ENCODE measurements at regions not wholly inside any gene's neighbourhood (a gene's known extent, or its start where the extent isn't known, plus 50 kb on each side); places are given as distances from the start of the nearest gene placed in this dataset.
"Not testable (repeated sequence)": the region's sequence is repeated elsewhere in the genome, so short reads cannot be mapped to it uniquely, and the experiment has no call there.

DNA sequence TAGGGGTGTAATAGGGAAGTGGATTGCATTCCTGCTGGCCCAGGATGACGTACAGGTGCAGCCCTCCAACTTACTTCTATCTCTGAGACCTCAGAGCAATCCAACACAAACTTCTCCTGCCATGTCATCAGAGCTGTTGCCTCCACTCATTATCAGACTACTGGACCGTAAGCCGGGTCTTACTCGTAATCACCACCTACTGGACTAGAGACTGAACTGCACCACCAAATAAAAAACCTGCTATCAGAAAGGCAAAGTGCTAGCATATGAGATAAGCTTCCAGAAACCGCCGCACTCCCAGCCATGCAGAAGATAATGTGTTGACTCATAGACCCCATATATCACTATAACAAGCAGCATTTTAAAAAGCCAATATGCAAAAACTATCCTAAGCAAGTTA is 102.0 kb downstream of the SLITRK1 start:
- Histone ChIP-seq H3K9me3 (ENCODE audit: control insufficient read depth, insufficient read depth, low read length) (no peaks in the 10 kb centered on the region), H3K4me3 (ENCODE audit: low read depth, low read length) (no peak overlapping the region), H3K9ac (ENCODE audit: low read depth, low read length) (no peak overlapping the region), H3K4me1 (ENCODE audit: control insufficient read depth, insufficient read depth, low read length) (no peaks in the 10 kb centered on the region), H3K36me3 (ENCODE audit: control insufficient read depth, insufficient read depth, low read length) (no peaks in the 10 kb centered on the region), H3K27me3 (ENCODE audit: control insufficient read depth, insufficient read depth, low read length) (no peaks in the 10 kb centered on the region)

DNA sequence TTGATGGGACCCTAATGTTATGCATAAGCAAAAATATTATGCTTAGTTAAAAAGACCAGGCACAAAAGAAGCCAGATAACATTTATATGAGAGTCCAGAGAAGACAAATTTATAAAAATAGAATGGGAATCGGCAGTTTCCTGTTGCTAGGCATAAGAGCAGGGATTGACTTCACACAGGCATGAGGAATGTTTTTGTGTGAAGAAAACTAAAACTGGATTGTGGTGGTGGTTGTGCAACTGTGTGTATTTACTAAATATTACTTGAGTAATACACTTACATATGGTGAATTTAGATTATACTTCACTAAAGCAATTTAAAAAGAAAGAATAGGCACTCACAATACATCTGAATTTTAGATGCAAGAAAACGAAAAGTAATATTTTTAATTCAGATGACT is 108.3 kb downstream of the SLITRK1 start:
- H3K4me1 ChIP-seq (ENCODE audit: control insufficient read depth, insufficient read depth, low read length): no peaks in the 10 kb centered on the region
- no peak overlapping the region for H3K4me3 ChIP-seq (ENCODE audit: low read depth, low read length)
- no peaks in the 10 kb centered on the region for H3K36me3 ChIP-seq (ENCODE audit: control insufficient read depth, insufficient read depth, low read length)
- no peaks in the 10 kb centered on the region for H3K27me3 ChIP-seq (ENCODE audit: control insufficient read depth, insufficient read depth, low read length)
- no peaks in the 10 kb centered on the region for H3K9me3 ChIP-seq (ENCODE audit: control insufficient read depth, insufficient read depth, low read length)
- H3K9ac ChIP-seq (ENCODE audit: low read depth, low read length): no peak overlapping the region

GRCh38 chr13:83765796-83766195 is 116.5 kb downstream of the SLITRK1 start:
- no peaks in the 10 kb centered on the region for H3K36me3 ChIP-seq (ENCODE audit: control insufficient read depth, insufficient read depth, low read length)
- H3K9ac ChIP-seq (ENCODE audit: low read depth, low read length): no peak overlapping the region
- H3K27me3 ChIP-seq (ENCODE audit: control insufficient read depth, insufficient read depth, low read length): no peaks in the 10 kb centered on the region
- no peaks in the 10 kb centered on the region for H3K9me3 ChIP-seq (ENCODE audit: control insufficient read depth, insufficient read depth, low read length)
- H3K4me3 ChIP-seq (ENCODE audit: low read depth, low read length): no peak overlapping the region
- no peaks in the 10 kb centered on the region for H3K4me1 ChIP-seq (ENCODE audit: control insufficient read depth, insufficient read depth, low read length)

GRCh38 chr13:83761631-83762030 is 120.6 kb downstream of the SLITRK1 start:
- H3K36me3 ChIP-seq (ENCODE audit: control insufficient read depth, insufficient read depth, low read length): no peaks in the 10 kb centered on the region
- no peaks in the 10 kb centered on the region for H3K27me3 ChIP-seq (ENCODE audit: control insufficient read depth, insufficient read depth, low read length)
- H3K4me3 ChIP-seq (ENCODE audit: low read depth, low read length): no peak overlapping the region
- H3K9me3 ChIP-seq (ENCODE audit: control insufficient read depth, insufficient read depth, low read length): no peaks in the 10 kb centered on the region
- H3K9ac ChIP-seq (ENCODE audit: low read depth, low read length): no peak overlapping the region
- no peaks in the 10 kb centered on the region for H3K4me1 ChIP-seq (ENCODE audit: control insufficient read depth, insufficient read depth, low read length)

GRCh38 chr13:83755210-83755609 is 127.1 kb downstream of the SLITRK1 start:
- not testable (repeated sequence) for H3K9ac ChIP-seq (ENCODE audit: low read depth, low read length); H3K27me3 ChIP-seq (ENCODE audit: control insufficient read depth, insufficient read depth, low read length); H3K9me3 ChIP-seq (ENCODE audit: control insufficient read depth, insufficient read depth, low read length)

DNA sequence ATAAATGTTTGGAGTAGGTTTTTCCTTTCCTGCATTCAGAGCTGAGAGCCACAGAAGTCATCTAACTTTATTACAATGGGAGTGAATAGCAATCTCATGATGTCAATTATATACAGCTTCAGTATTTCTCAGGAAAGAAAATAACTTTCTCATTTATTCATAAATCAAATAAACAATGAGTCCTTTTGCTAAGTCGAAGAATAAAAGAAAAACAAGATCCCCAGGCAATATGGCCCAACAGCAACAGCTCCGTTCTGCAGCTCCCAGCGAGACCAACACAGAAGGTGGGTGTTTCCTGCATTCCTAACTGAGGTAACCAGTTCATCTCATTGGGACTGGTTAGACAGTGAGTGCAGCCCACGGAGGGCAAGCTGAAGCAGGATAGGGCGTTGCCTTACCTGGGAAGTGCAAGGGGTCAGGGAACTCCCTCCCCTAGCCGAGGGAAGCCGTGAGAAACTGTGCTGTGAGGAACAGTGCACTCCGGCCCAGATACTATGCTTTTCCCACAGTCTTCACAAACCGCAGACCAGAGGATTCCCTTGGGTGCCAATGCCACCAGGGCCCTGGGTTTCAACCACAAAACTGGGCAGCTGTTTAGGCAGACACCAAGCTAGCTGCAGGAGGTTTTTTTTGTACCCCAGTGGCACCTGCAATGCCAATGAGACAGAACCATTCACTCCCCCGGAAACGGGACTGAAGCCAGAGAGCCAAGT is 128.2 kb downstream of the SLITRK1 start:
- H3K36me3 ChIP-seq (ENCODE audit: control insufficient read depth, insufficient read depth, low read length): no peaks in the 10 kb centered on the region
- no peak overlapping the region for H3K4me3 ChIP-seq (ENCODE audit: low read depth, low read length)
- H3K9ac ChIP-seq (ENCODE audit: low read depth, low read length): no peak overlapping the region
- no peaks in the 10 kb centered on the region for H3K4me1 ChIP-seq (ENCODE audit: control insufficient read depth, insufficient read depth, low read length)
- H3K27me3 ChIP-seq (ENCODE audit: control insufficient read depth, insufficient read depth, low read length): no peaks in the 10 kb centered on the region
- no peaks in the 10 kb centered on the region for H3K9me3 ChIP-seq (ENCODE audit: control insufficient read depth, insufficient read depth, low read length)

More at GRCh38 chr13:83755210-83755609, 127.1 kb downstream of the SLITRK1 start:
- not testable (repeated sequence) for H3K36me3 ChIP-seq (ENCODE audit: control insufficient read depth, insufficient read depth, low read length); H3K4me1 ChIP-seq (ENCODE audit: control insufficient read depth, insufficient read depth, low read length); H3K4me3 ChIP-seq (ENCODE audit: low read depth, low read length)

DNA sequence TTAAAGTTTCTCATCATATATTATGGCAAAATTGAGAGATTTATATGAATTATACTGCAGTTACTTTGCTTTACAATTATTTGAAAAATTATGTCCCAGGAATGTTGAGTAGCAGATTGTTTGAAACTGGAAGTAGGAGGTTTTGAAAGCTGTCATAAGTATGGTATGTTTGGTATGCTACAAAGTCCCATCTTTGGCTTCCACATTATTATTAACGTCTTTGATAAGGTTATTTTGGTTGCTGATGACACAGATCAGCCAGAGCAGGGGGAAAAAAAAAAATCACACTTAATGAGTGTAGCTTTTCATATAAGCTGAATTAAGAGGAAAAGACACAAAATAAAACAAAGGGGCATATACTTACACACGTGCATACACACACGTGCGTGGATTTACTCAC is 130.1 kb downstream of the SLITRK1 start:
- H3K4me1 ChIP-seq (ENCODE audit: control insufficient read depth, insufficient read depth, low read length): no peaks in the 10 kb centered on the region
- no peaks in the 10 kb centered on the region for H3K27me3 ChIP-seq (ENCODE audit: control insufficient read depth, insufficient read depth, low read length)
- H3K9me3 ChIP-seq (ENCODE audit: control insufficient read depth, insufficient read depth, low read length): no peaks in the 10 kb centered on the region
- no peaks in the 10 kb centered on the region for H3K36me3 ChIP-seq (ENCODE audit: control insufficient read depth, insufficient read depth, low read length)
- H3K4me3 ChIP-seq (ENCODE audit: low read depth, low read length): no peak overlapping the region
- H3K9ac ChIP-seq (ENCODE audit: low read depth, low read length): no peak overlapping the region

GRCh38 chr13:83740622-83741021 is 141.7 kb downstream of the SLITRK1 start:
- Histone ChIP-seq H3K9me3 (ENCODE audit: control insufficient read depth, insufficient read depth, low read length) (no peaks in the 10 kb centered on the region), H3K27me3 (ENCODE audit: control insufficient read depth, insufficient read depth, low read length) (no peaks in the 10 kb centered on the region), H3K4me1 (ENCODE audit: control insufficient read depth, insufficient read depth, low read length) (no peaks in the 10 kb centered on the region), H3K9ac (ENCODE audit: low read depth, low read length) (no peak overlapping the region), H3K36me3 (ENCODE audit: control insufficient read depth, insufficient read depth, low read length) (no peaks in the 10 kb centered on the region), H3K4me3 (ENCODE audit: low read depth, low read length) (no peak overlapping the region)

DNA sequence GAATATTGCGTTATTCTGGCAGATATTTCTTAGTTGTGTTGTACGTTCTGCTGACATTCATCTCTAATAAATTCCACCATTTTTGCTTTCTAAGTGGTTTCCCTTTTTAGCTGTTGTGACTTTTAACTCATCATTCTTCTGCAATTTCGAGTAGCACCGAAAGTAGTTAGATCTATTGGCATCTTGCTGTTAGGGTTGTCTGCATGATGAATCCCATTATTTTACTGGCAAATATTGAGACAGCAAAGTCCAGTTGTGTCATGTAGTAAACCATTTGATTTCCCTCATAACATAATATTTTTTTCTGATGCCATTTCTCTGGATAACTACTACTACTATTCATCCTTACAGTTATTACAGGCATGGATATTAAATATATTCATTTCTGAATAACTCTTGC is 143.9 kb downstream of the SLITRK1 start:
- no peaks in the 10 kb centered on the region for H3K9me3 ChIP-seq (ENCODE audit: control insufficient read depth, insufficient read depth, low read length)
- no peaks in the 10 kb centered on the region for H3K36me3 ChIP-seq (ENCODE audit: control insufficient read depth, insufficient read depth, low read length)
- H3K4me3 ChIP-seq (ENCODE audit: low read depth, low read length): no peak overlapping the region
- H3K4me1 ChIP-seq (ENCODE audit: control insufficient read depth, insufficient read depth, low read length): no peaks in the 10 kb centered on the region
- no peaks in the 10 kb centered on the region for H3K27me3 ChIP-seq (ENCODE audit: control insufficient read depth, insufficient read depth, low read length)
- H3K9ac ChIP-seq (ENCODE audit: low read depth, low read length): no peak overlapping the region

DNA sequence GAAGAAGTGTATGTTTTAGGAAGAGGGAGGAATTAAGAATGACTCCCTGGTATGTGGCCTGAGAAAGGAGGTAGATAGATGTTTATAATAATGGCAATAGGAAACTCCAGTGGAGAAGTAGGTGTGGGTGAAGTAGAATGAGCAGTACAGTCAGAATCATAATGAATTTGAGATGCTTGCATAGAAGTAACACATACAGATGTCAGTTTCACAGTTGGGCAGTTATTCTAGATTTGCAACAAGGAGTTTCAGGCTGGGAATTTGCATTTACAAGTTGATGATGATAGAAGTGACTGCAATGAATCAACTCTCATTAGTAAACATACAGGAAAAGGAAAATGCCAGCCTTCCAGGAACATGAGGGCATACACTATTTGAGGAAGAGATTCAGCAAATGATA is 149.0 kb downstream of the SLITRK1 start:
- no peak overlapping the region for H3K9ac ChIP-seq (ENCODE audit: low read depth, low read length)
- no peak overlapping the region for H3K4me3 ChIP-seq (ENCODE audit: low read depth, low read length)

GRCh38 chr13:83732755-83733154 is 149.5 kb downstream of the SLITRK1 start:
- Histone ChIP-seq H3K4me3 (ENCODE audit: low read depth, low read length) (no peak overlapping the region), H3K9ac (ENCODE audit: low read depth, low read length) (no peak overlapping the region)

More for the DNA sequence above, 149.0 kb downstream of the SLITRK1 start:
- H3K4me1 ChIP-seq (ENCODE audit: control insufficient read depth, insufficient read depth, low read length): no peaks in the 10 kb centered on the region
- H3K9me3 ChIP-seq (ENCODE audit: control insufficient read depth, insufficient read depth, low read length): no peaks in the 10 kb centered on the region
- H3K27me3 ChIP-seq (ENCODE audit: control insufficient read depth, insufficient read depth, low read length): no peaks in the 10 kb centered on the region
- no peaks in the 10 kb centered on the region for H3K36me3 ChIP-seq (ENCODE audit: control insufficient read depth, insufficient read depth, low read length)

GRCh38 chr13:83731113-83731512 is 151.2 kb downstream of the SLITRK1 start:
- Histone ChIP-seq H3K4me1 (ENCODE audit: control insufficient read depth, insufficient read depth, low read length) (no peaks in the 10 kb centered on the region), H3K36me3 (ENCODE audit: control insufficient read depth, insufficient read depth, low read length) (no peaks in the 10 kb centered on the region), H3K9ac (ENCODE audit: low read depth, low read length) (no peak overlapping the region), H3K4me3 (ENCODE audit: low read depth, low read length) (no peak overlapping the region), H3K27me3 (ENCODE audit: control insufficient read depth, insufficient read depth, low read length) (no peaks in the 10 kb centered on the region), H3K9me3 (ENCODE audit: control insufficient read depth, insufficient read depth, low read length) (no peaks in the 10 kb centered on the region)

More at GRCh38 chr13:83732755-83733154, 149.5 kb downstream of the SLITRK1 start:
- Histone ChIP-seq H3K9me3 (ENCODE audit: control insufficient read depth, insufficient read depth, low read length) (no peaks in the 10 kb centered on the region), H3K27me3 (ENCODE audit: control insufficient read depth, insufficient read depth, low read length) (no peaks in the 10 kb centered on the region), H3K4me1 (ENCODE audit: control insufficient read depth, insufficient read depth, low read length) (no peaks in the 10 kb centered on the region), H3K36me3 (ENCODE audit: control insufficient read depth, insufficient read depth, low read length) (no peaks in the 10 kb centered on the region)
